ENCODE measurements at regions not wholly inside any gene's neighbourhood (a gene's known extent, or its start where the extent isn't known, plus 50 kb on each side); places are given as distances from the start of the nearest gene placed in this dataset.
A peak's percentile ranks its signal among the peaks of the same experiment; 100 is the strongest.
"Not testable (repeated sequence)": the region's sequence is repeated elsewhere in the genome, so short reads cannot be mapped to it uniquely, and the experiment has no call there.

DNA sequence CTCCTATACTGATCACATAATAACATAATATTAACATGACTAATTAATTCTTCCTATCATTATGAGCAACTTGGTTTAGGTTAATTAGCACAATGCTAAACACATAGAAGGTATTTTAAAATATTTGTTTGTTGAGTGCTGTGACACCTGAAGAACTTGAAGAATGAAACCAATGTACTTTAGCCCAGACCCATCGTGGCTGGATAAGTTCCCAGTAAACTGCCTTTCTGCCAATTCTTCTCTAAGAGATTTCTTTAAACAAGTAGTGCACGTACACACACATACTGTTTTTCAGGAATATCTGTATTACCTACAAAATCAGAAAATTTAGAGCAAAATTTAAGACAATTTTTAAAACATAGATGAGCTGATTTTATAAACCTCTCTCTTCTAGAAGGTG is 207.4 kb upstream of the SSTR1 start:
- no peak for DNase-seq

DNA sequence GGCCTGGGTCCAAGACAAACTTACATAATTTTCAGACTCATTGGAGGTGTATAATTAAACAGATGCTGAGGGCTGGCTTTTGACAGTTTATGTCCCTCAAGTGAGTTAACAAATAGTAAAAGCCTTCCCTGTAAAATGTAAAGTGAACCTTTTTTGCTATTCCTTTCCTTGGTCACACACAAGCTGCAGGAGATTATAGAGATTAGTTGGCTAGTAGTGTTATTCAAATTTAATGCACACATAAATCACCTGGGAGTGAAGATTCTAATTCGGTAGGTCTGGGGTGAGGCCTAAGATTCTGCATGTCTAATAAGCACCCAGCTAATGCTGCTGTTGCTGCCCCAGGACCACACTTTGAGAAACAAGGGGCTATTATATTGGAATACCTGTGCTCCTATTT is 206.2 kb upstream of the SSTR1 start:
- no peak for DNase-seq

DNA sequence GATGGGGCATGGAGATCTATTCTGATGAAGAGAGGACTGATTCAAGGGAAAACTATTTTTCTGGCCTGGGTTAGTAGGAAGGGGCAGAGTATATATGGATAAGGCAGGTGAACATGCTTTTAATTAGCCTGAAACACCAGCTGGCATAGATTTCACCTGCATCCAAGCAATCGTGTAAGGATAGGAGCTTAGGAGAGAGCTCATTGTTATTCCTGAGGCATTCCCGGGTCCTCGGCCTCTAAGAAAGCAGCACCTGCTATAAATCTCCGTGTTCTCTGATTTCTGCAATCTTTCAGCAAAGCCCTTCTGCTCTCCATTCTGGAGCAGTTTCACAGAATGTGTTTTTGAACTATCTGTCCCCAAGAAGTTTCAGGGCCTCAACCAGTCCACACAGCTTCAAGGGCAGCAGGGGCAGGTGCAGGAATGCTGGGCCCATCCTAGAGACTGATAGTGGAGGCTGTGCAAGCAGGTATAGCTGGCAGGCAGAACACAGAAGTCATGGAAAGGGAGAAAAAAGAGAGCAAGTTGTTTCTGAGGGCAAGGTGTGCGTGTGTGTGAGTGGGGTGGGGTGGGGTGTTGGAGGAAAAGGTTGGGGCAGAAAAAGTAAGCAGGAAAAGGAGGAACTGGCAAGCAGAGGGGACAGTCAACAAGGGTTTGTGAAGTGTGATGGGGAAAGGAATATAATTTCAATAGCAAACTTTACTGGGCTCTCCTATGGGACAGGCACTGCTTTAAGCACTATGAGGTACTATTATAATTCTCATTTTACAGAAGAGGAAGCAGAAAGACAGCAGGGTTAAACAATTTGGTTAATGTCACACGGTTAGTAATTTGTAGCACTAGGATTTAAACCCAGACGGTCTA is 203.7 kb upstream of the SSTR1 start:
- no peak for DNase-seq

DNA sequence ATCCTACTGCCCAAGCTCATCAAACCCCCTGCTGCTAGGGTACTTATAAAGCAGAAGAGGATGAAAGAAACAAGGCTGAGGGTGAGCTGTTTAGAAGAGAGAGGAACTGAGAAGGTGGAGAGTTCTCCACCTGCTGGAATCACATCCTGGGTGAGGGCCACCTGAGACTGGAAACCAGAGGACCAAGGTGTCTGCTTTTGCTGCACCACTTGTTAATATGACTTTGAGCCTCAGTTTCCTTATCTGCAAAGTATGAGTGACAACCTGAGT is 203.2 kb upstream of the SSTR1 start:
- no peak for DNase-seq

DNA sequence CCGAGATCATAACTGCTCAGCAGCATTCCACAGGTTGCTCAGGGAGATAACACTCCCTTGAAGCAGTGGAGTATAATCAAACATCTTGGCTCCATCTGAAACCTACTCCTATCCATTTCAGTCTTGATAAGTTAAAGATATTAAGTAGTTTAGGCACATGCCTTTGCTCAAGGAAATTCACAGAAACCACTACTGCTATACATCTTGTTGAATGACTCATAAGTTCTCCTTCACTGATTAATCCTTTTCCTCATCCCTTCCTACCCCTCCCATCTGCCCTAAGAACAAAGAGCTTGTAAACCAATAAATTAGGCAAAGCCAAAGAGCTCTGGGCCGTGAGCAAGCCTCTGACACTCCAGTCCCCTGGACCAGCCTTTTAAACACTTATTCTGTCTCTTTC is 196.5 kb upstream of the SSTR1 start:
- not testable (repeated sequence) for DNase-seq

DNA sequence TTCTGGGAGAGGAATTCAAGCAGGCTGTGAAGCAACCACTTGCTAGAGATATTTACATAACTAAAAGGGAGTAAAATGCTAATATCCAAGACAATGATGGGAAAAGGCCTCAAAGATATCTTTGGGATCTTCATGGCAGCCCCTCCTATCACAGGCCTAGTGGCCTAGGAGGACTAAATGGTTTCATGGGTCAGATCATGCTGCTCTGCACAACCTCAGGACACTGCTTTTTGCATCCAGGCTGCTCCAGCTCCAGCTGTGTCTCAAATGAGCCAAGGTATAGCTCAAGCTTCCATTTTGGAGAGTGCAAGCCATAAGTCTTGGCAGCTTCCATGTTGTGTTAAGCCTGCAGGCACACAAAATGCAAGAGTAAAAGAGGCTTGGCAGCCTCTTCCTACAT is 195.6 kb upstream of the SSTR1 start:
- DNase-seq = no peak

DNA sequence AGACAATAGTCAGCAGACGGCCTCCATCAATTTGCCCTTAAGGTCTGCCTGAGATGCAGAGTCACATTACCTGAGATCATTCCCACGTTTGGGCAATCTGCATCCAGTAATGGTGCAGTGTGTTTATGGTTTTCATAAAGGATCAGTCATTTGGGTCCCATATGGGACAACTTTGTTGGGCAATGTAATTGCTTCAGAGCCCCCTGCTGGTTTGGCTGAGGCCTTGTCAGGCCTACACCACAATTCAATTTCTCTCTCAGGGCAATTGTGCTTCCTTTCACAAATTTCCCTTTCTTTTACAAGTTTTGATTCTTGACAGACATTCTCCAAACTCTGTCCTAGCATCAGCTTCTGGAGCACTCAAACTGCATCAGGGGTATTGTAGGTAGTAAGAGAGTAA is 191.2 kb upstream of the SSTR1 start:
- no peak for DNase-seq

DNA sequence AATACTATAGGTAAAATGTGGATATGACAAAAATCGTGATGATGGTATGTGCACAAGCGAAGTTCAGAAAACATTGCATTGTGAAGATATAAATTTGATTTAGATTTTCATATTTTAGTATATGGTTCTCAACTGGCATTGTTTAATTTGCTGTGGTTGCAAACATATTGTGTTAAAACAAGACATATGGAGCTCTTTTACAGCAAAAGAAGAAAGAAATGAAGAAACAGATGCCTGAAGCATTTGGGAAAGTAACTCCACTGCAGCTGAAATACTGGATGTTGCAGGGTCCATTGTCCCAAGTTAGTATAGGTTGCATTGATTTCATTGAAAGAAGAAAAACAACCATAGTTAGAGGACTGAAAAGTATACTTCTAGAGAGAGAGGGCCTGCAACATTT is 185.8 kb upstream of the SSTR1 start:
- no peak for DNase-seq

DNA sequence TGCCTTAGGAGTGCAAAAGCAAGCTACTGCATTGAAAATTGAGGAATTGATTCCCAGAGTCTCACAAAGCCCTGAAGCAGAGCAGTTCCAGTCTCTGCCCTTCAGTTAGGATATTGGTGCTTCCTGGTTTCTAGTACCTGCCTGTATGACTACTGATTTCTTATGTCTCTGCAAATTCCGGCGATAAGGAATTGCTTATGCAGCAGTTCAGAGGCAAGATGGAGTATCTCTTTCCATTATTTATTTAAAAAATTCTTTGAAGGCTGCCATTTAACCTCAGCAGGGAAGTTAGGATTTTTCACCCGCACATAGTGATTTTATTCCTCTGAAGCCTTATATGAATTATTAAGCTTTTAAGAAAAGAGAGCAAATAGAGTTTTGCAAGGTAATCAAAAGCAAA is 184.9 kb upstream of the SSTR1 start:
- DNase-seq = no peak

DNA sequence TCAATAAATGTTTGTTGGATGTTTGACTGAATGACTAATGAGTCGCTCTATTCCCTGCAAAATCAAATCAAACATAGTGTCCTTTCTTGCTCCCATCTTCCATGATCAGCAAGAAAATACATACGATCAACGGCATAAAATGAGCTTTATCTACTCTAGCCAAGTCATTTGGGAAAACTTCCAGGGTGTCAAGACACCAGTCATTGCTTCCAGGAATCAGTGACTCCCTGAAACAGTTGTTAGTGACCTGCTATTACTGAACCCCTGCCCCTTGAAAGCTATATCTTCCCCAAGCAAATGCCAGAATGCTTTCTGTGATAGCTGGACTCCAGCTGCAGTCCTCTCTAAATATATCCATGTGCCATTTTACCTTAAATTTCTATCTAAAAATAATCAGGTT is 169.5 kb upstream of the SSTR1 start:
- no peak for DNase-seq

DNA sequence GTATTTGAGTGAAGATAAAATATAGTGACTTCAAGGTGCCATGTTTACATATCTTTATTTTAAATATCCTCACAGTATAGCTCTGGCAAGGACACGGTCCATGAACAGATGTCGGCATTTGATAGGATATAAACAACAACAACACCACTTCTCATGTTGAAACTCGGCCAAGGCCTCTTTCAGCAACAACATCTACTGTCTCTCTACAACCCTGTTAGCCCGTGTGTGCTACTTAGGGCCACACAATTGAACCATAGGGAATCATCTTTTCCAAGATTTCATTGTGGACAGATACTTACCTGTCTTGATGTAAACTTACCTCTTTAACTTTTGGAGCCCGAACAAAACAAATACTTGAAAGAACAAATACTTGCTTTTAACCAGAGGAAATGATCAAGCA is 168.7 kb upstream of the SSTR1 start:
- DNase-seq = no peak

DNA sequence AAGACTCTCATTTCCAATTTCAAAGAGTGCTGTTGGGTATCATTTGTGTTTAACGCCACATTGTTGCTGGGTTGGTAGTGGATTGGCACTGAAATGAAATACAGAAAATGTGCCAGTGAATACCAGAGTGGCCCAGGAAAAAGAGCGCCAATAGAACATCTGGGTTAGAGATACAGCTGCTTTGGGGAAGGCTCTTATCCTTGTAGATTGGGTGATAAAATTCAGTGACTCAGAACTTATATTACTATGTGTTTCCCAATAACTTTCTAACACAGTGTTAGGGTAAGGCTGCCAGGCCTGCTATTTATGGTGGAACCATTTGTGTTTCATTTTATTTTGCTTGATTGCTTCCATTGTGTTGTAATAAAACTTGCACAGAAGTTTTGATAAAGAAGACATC is 168.2 kb upstream of the SSTR1 start:
- no peak for DNase-seq

DNA sequence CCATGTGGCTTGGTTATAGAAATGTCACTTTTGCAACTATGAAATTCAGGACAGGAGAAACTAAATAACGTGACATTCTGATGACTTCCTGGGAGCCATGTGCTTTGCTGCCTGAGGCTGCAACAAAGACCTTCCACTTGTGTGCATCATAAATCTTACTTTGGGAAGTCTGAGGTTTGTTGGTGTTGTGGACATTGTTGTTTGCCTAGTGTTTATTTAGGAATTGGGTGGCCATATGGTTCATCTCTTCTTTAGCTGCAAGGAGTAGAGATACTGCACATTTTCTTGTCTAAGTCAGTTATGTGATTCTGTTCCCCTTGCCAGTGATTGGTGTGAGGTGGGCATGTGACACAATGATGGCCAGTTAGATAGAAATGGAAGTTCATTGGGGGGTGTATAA is 167.3 kb upstream of the SSTR1 start:
- no peak for DNase-seq

DNA sequence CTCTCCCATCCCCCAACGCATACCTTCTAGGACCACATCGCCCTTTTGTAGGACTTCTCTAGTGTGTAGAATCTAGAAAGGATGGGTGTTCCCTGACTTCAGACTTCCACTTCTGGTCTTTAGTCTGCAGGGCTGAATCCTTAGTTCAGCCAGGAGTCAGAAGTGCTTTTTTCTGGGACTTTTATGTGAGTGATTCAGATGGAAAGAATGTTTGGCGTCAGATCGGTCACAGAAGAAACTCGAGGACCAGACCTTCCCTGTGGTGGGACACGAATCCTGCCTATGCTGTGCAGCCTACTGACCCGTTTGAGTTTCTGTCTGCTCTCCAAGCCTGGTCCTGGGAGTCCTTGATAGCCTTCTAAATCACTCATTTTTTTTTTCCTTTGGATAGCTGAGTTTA is 165.4 kb upstream of the SSTR1 start:
- no peak for DNase-seq

DNA sequence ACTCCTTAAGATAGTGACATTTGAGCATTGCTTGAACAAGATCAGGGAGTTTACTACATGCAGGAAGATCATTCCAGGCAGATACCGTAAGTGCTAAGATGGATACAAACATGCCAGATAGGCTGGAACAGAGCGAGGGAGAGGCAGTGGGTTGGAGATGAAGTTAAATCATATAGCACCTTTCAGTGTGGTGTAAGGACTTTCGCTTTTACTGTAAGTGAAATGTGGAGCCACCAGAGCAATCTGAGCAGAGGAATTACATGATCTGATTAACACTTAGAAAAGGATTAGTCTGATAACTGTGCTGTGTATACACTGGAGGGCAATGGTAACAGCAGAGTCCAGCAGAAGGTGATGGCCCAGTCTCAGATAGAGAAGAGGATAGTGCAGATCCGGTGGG is 163.0 kb upstream of the SSTR1 start:
- DNase-seq = peak in 1 of 5 experiments; percentile 56

DNA sequence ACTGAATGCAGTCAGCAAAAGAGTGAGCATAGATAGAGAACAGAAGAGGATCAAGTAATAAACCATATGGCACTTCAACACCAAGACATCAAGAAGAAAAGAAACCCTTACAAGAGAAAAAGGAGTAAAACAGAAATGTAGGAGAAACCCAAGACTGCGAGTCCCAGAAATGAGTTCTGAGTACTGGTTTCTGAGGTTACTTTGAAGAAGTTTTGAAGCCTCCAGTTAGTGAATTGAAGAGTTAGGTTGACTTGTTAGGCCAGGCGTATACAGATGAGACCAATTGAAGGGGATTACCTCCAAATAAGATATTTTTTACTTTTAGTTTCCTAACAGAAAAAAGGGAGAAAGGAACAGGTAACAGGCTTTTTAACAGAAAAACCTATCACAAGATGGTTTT is 162.2 kb upstream of the SSTR1 start:
- DNase-seq = no peak

DNA sequence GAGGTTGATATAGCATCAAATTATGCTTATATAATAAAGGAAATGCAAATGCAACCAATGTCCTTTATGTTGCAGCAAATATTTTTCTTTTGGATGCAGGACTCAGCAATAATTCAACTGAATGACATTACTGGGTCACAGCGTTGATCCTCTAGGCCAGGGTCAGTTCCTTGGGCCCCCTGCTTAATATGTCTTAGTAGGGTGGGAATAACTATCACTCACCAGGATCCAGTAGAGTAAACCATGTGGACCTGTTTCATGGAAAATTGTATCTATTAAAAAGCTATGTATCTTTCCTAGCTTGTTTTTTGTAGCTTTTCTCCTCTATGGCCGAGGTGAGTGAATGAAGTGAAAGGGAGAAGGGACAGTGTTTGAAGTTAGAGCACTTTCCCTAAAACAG is 161.5 kb upstream of the SSTR1 start:
- no peak for DNase-seq

DNA sequence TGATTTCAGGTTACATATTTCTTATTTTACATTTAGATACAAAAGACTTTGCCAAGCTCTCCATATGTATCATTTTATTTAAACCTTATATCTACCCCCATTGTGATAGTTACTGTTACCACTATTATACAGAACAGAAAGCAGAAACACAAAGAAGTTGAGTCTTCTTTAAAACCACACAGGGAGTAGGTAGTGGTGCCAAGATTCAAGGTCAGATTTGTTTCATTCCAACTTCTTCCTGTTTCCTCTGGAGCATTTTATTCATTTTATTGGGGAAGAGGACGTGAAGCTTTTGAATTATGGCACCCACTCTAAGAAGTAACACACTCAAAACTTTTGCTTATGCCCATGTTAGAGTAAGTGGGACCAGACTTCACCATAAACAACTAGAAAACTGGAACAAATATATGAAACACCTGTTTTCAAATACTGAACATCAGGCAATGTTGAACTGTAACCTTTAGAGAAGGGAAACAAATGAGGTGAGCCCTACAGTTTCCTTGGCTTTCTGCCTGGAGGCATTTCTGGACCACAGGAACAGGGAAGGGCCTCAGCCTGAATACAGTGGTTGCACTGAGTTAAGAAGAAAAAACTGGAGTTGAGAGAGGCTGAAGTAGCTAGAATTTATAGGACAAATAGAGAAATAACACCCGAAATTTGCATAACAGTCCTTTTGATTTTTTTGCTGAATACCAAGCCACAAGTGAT is 160.4 kb upstream of the SSTR1 start:
- no peak for DNase-seq

DNA sequence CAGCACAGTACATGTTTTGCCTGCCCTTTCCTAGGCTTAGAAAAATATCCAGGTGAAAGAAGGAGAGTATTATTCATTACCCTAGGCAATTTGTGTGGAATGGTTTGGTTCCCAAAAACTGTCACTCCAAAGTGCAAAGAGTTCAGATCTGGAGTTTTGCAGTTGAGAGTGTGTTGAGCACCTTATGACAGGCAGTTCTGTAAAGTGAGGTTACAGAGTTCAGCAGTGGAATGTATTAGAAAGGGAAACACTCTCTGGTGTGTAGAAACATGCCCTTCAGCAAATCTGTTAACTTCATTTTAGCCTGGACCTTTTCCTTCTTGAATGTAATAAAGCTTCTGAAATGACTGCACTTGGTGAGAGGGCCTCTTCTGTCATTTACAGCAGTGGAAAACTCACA is 154.0 kb upstream of the SSTR1 start:
- DNase-seq = no peak

DNA sequence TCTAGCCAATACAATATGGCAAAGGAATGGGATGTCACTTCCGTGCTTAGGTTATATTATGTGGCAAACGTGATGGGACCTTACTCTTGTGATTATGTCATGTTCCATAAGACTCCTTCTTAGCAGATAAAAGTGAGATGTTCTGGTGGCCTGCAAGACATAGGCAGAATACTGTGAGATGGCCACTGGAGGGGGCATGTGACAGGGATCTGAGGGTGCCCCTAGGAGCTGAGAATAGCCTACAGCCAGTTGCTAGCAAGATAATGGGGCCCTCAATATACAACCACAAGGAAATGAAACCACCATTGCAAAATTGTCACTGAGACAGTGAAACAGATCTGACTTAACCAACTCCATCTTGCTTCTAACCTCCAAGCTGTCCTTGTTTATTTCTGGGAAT is 151.4 kb upstream of the SSTR1 start:
- peak in 1 of 5 experiments; percentile 34 for DNase-seq

DNA sequence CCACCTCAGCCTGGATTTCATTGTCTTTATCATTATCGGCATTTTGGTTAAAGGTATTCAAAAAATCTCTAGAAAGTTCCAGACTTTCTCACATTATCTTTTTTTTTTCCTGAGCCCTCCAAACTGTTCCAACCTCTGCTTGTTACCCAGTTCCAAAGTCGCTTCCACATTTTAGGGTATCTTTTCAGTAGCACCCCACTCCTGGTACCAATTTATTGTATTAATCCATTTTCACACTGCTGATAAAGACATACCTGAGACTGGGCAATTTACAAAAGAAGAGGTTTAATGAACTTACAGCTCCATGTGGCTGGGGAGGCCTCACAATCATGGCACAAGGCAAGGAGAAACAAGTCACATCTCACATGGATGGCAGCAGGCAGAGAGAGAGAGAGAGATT is 145.5 kb upstream of the SSTR1 start:
- DNase-seq = not testable (repeated sequence)

DNA sequence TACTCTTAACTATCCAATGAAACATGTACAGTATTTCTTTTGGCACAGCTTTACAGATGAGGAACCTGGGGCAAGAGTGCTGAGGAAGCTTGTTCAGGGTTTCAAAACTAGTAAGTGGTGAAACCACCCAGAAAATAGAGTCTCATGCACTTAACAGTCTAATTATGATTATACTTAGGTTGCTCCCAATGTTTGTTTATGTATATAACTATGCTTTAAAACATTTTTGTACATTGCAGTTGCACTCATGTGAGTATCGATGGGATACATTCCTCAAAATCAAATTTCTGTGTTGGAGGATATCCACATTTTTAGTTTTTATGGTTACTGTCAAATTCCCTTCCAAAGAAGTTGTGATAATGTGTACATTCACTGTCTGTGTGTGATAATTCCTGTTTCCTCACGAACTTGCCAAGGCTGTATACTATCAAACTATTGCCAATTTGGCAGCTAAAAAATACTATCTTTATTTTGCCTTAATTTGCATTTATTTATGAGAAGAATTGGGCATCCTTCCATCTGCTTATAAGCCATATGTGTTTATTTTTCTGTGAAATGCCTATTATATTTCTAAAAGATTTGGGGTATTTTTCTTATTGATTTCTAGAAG is 143.9 kb upstream of the SSTR1 start:
- DNase-seq = no peak

DNA sequence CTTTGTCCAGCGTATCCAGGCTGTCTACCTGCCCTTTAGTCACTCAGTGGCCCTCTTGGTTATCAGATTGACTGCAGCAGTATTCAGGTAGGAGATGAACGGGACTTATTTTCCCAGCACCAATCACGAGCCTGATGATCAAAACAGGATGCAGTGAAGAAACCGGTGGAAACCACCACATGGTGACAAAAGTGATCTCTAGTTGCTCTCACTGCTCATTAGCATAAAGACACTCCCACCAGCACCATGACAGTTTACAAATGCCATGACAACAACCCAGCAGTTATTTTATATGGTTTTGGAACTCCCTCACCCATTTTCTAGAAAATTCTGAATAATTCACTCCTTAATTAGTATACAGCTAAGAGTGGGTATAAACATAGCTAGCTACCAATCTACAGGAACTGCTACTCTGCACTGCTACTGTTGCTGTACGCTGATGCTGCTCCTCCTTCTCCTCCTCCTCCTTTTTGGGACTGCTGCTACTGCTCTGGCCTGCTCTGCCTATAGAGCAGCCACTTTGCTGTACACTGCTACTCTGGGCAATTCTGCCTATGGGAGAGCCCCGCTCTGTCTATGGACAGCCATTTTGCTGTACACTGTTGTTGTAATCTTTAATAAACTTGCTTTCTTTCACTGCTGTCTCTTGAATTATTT is 142.5 kb upstream of the SSTR1 start:
- peak in 4 of 5 experiments; percentile 1 to 94 (median 55) for DNase-seq
